H54 (cell line): ENCODE measurements at regions not wholly inside any gene's neighbourhood (a gene's known extent, or its start where the extent isn't known, plus 50 kb on each side); places are given as distances from the start of the nearest gene placed in this dataset.

Source experiments
- DNase-seq: peaks from one replicate; pipeline ENCODE4 v3.0.0; 2011; ENCODE audit warnings: low spot score, mixed read lengths; ENCODE audit not compliant: insufficient read length
- FAIRE-seq: peaks from 3 replicates; lab custom pipeline; 2011; peaks lifted over from hg19 to GRCh38; lab: Jason Lieb, UNC
- POLR2A ChIP-seq: IDR thresholded peaks from 2 replicates; pipeline ENCODE4 v1.6.1; 2011; ENCODE audit warnings: low read depth, mild to moderate bottlenecking, low read length

- DNase-seq, result no peak
- peak; percentile 80 for FAIRE-seq
- no peak for TF ChIP-seq POLR2A
Observed at GRCh38 chr7:115249080-115249479, 327.2 kb downstream of the MDFIC start.

DNA sequence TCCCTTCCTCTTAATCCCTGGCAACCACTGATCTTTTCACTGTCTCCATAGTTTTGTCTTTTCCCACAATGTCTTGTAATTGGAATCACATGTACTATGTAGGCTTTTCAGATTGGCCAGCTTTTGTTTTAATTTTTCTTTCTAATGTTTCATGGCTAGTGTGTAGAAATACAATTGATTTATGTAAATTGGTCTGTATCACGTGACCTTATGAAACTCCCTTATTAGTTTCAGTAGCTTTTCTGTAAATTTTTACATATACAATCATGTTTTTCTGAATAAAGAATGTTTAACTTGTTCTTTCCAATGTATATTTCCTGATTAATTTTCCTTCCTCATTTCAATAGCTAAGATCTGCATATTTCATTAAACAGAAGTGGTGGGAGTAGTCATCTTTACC lies 319.3 kb downstream of the MDFIC start:
- no peak for TF ChIP-seq POLR2A
- DNase-seq (no peak), FAIRE-seq (no peak)

GRCh38 chr7:115240242-115240641 lies 318.3 kb downstream of the MDFIC start:
- DNase-seq, result no peak
- no peak for FAIRE-seq
- no peak for TF ChIP-seq POLR2A

DNA sequence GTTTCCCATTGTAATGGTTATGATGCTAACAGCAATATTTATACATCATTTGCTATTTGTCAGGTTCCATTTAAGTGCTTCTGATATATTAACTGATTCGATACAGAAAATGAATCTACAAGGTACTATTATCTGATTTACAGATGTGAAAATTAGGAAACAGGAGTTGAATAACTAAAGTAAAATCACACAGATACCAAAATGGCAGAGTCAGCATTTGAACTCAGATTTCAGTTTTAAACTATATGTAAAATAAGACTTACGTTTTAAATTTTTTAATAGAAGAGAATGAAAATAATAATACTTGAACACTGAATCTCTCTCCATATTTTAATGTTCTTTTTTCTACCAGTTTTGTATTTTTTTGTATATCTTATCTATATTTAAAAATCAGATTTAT lies 313.2 kb downstream of the MDFIC start:
- DNase-seq, result no peak
- no peak for TF ChIP-seq POLR2A
- no peak for FAIRE-seq

DNA sequence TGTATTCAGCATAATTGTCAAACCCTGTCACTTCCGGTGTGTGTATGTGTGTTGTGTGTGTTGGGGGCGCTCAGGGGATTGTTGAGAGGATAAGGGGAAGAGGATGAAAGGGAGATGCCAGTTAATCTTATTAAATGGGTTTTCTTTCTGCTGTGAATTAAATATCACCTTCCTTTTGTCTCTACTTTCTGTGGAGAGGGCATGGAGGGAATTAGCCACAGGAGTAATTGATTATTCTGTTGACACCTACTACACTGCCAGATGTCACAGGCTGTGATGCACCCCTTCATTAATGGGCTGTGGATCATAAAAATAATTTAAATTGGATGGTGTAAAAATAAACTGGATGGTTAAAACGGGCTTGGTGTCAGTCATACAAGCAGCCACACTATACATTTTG lies 311.9 kb downstream of the MDFIC start:
- FAIRE-seq, result no peak
- no peak for TF ChIP-seq POLR2A
- DNase-seq, result no peak

- FAIRE-seq (peak; percentile 33), DNase-seq (no peak)
- TF ChIP-seq POLR2A, result no peak
Observed at GRCh38 chr7:115232041-115232440, 310.1 kb downstream of the MDFIC start.

GRCh38 chr7:115230882-115231571 lies 309.1 kb downstream of the MDFIC start:
- FAIRE-seq, result peak; percentile 99
- TF ChIP-seq POLR2A, result no peak
- peak; percentile 19 for DNase-seq

- TF ChIP-seq POLR2A, result no peak
- DNase-seq (no peak), FAIRE-seq (no peak)
Observed at GRCh38 chr7:115229401-115230105, 307.7 kb downstream of the MDFIC start.

DNA sequence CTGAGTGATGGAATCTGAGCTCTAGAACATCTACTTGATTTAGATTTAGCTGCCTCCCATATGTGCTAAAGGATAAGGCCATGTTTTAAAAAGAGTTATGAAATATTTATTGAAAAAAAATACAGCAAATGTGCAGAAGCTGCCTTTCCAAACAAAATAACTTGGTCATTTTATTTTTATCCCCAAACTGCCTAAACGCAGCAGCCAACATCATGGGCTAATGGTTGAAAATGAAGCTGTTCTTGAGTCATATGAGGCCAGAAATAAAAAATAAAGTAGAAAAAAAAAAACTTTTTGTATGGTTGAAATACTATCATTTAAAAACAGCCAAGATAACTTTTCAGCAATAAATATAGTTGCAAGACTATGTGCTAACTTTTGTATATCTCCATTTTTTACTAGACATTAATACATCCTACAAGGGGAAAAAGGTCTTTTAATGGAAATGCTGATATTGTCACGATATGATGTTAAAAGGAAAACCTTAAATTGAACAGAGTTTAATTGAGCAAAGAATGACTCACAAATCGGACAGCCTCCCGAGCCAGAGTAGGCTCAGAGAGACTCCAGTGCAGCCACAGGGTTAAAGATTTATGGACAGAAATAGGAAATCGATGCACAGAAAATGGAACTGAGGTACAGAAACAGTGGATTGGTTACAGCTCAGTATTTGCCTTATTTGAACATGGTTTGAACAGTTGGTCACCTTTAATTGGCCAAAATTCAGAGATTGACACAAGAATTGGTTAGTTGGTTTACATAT lies 305.8 kb downstream of the MDFIC start:
- TF ChIP-seq POLR2A, result no peak
- FAIRE-seq, result no peak
- no peak for DNase-seq

DNA sequence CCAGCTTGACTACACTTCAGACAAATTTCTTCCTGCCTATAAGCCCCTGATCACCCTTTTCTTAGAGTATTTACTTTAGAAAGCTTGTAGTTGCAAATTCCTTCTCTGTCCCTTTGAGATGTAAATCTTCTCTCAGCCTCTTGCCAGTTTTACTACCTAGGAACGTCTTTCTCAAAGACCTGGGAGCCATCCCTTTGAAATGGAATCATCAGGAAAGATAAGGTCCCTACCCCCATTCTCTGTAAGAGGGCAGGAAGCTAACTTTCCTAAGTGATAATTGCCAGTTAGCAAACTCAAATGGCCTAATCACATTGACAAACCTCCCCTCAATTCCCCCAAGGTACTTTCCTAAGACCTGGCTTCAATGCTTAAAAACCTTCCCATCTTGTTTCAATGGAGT lies 304.5 kb downstream of the MDFIC start:
- DNase-seq, result no peak
- FAIRE-seq, result no peak
- TF ChIP-seq POLR2A, result no peak

DNA sequence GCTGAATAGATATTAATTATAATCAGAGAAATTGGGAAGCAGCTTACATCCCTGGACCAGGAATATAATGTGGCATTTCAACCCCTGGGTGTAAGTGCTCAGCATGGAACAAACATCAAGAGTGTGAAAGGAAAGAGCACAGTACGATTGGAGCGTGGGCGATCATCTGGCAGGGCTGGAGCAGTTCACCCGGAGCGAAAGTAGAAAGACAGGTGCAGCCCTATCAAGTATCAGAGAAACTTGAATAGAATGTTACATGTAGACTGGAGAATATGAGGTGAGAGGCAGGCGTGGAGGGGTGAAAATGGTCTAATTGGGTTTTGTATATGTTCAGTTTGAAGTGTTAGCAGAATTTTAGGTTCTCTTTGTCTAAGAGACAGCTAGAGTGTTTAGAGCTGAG lies 303.0 kb downstream of the MDFIC start:
- no peak for TF ChIP-seq POLR2A
- FAIRE-seq (no peak), DNase-seq (no peak)

DNA sequence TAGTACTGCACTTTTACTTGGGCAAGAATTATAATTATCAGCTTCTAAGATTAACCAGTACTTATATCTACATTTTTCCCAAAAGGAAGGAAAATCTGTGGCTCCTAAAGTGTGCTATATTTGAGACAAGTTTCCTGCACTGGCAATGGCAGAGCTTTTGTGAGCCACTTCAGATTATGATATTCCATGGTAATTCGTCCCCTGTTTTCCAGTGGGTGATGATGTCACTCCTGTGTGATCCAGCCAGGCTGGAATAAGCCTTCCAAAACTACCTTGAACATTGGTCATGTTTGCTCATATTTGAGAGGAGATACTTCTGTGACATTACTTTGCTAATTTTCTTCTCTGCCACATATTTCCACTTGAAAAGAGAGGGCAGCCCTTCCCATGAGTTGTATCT lies 302.1 kb downstream of the MDFIC start:
- no peak for FAIRE-seq
- no peak for DNase-seq

DNA sequence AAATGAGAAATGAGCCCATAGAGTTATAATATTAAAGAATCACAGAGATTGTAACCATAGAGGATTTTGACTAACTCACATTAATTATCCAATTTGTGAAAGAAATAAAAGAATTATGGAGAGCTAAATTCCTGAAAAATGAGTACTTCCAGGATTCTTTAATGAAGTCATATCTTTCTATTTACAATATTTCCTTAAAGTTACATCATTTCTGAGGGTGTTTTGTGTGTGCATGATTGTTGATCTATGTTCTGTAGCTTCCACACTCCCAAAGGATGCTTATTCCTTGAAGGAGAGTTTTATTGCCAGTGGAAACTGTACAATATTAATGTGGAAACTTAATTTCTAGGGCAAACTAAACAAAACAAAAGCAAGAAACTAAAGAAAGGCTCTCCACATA lies 299.6 kb downstream of the MDFIC start:
- FAIRE-seq, result no peak
- DNase-seq, result no peak
- no peak for TF ChIP-seq POLR2A

More for the DNA sequence above, 302.1 kb downstream of the MDFIC start:
- no peak for TF ChIP-seq POLR2A

GRCh38 chr7:115218076-115218475 lies 296.2 kb downstream of the MDFIC start:
- DNase-seq (no peak), FAIRE-seq (no peak)
- no peak for TF ChIP-seq POLR2A

DNA sequence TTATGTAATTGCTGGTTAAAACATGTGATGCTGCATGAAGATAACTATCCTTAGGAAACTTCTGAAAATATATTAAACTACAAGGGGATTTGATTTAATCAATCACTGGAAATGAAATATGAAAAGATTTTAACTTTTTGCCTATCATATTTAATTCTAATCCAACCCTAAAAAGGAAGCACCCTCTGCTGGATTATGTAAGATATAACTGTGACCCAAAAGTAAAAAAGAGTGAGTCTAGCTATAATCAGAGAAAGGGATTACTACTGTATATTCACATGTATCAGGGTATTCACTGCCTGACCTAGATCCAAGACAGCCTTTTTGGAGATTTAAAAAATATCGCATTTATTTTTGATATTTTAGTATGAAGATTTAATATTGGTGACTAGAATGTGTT lies 295.5 kb downstream of the MDFIC start:
- TF ChIP-seq POLR2A, result no peak
- DNase-seq, result no peak
- FAIRE-seq, result no peak
